GM19463 (cell line): ENCODE measurements at regions not wholly inside any gene's neighbourhood (a gene's known extent, or its start where the extent isn't known, plus 50 kb on each side); places are given as distances from the start of the nearest gene placed in this dataset.

Experiments
- ATAC-seq: cut with Tn5 transposase; IDR thresholded peaks from one replicate; pipeline ENCODE4 v1.9.1; 2021; ENCODE audit warnings: mild to moderate bottlenecking, moderate library complexity; ENCODE audit not compliant: unreplicated experiment

DNA sequence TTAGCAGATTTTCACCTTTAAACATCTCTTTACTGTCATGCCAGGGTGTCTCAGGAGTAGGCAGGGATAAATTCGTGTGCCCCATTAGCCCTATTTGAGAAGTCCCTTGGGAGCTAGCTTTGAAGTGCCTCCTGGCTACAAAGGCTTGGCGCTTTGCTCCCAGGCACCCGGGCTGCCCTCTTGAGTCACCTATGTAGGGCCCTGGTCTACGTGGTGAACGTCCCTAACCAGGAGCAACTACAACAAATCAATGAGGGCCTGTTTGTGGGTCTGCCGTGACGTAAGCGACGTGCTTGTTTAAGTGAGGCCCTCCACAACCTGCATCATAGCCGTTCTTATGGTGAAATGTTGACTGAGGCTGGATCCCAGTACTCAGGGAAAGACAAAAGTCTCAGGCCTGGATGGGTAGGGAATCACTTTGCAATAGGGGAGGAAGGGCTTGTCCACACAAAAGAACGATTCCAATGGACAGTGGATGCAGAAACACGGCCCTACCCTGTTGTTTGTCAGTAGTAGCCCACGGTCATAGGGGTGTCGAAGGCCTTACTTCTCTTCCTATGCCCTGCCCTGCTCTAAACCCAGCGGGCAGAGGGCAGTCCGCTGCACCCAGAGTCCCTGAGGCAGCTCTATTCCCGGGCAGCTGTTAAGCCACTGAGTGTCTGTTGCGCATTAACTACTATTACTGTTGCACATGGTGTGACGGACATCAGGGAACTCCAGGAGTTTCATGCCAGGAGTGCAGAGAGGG lies 93.9 kb downstream of the INHBB start:
- no peak for ATAC-seq

- no peak for ATAC-seq
These were observed 94.8 kb downstream of the INHBB start for GRCh38 chr2:120440521-120441350.

DNA sequence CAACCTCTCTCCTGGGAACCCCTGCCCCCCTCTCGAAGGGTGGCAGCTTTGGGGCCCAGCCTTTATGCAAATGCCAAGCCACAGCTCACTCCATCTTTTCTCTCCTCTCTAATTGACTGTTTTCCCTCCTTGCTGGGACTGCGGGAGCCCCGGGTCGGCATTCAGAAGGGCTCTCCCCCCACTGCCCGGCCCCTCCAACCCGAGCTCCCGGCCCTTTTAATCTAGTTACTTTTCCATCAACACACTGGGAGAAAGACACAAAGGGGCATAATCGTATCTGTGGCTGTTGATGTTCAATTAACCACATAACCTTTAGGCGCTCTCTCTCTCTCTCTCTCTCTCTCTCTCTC lies 95.4 kb downstream of the INHBB start:
- no peak for ATAC-seq

DNA sequence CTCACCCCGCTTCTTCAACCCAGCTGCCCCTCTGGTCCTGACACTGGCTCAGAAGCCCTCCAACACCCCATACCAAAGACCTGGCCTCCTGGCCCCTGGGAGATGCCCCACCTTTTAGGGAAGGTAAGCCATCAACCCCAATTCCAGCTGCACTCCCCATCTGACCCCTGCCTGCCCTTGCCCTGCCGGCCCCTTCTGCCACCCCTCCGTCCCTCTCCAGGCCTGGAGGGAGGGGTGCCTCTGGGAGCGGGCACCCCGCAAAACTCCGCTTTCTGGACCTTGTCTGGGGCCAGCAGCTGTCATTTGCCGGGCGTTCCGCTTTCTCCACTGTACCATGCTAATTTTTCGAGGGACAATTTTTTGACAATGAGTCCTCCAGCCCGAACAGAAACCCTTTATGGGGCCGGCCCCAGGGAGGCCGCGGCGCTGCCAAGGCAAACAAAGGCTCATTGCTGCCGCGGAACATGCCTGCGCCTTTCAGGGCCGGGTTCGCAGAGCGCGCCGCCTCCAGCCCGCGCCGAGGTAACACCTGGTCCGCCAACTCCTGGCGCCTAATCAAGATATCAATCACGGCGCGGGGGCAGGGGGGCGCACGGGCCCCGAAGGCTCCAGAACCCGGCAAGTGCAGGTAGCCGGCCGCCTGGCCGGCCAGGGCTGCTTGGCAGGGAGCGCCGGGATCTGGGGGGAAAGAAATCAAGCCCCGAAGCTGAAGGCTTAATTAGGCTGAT lies 96.0 kb downstream of the INHBB start:
- no peak for ATAC-seq

GRCh38 chr2:120442541-120442922 lies 96.6 kb downstream of the INHBB start:
- no peak for ATAC-seq

DNA sequence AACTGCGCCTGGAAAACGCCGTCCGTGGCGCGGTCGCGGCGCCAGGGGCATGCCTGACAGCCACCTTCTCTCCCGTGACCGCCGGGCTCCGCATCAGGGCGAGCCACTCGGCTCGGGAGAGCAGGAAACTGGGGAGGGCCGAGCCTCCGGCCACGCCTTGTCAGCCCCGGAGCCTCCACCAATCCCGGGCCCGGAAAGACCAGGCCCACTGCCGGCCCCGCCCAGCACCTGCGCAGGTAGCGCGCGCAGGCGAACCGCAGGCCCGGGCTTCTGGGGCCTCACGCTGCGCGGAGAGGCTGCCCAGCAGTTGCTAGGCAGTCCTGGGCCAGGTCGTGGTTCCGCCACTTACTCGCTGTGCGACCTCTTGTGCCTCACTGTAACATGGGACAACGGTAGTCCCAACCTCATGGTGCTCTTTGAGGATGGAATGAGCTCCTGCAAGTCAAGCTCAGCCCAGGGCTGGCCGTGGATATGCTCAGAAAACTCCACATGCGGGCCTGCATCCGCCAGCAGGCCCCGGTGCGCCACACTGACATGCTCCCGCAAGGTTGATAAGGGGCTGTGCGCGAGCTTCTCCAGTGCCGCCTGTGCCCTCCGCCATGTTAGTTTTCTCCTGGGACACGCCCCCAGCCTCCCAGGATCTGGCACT lies 97.1 kb downstream of the INHBB start:
- no peak for ATAC-seq

GRCh38 chr2:120443946-120444345 lies 98.0 kb downstream of the INHBB start:
- ATAC-seq, result no peak

DNA sequence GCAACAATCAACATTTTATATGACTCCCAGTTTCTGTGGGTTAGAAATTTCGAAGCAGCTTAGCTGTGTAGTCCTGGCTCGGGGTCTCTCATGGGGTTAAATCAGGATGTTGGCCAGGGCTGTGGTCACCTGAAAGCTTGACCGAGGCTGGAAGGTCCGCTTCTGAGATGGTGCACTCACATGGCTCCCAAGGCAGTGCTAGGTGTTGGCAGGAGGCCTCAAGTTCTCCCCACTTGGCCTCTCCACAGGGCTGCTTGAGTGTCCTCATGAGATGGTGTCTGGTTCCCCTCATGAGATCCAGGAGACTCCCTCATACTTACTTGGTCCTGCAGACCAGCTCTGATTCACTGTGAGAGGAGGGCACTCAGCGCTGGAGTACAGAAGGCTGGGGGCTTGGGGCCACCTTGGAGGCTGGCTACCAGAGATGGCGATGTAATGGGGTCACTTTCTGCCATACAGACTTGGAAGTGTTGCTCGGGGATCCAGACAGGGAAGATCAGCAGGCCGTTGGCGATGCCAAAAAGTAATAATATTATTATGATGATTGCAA lies 98.8 kb downstream of the INHBB start:
- ATAC-seq, result no peak

DNA sequence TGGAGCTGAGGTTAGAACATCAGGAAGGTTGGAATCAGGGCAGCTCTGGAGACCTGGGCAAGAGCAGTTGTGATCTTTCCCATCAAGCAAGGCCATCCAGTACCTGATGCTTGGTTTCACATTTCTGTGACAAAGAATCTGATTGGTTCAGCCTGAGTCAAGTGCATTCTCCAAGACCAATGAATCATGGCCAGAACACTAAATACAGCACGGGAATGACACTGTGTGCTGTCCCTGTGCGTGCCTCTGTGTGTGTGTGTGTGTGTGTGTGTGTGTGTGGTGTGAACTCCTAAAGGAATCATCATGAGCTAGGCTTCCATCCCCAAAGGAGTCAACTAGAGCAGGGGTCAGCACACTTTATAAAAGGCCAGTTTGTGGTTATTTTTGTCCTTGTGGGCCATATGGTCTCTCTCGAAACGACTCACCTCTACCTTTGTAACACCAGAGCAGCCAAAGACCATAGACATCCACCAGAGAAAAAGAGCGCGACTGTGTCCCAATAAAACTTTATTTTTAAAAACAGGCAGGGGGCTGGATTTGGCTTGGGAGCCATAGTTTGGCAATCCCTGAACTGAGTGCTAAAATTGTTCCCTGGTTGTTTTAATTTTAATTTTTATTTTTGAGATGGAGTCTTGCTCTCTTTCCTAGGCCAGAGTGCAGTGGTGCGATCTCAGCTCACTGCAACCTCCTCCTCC lies 99.7 kb downstream of the INHBB start:
- ATAC-seq, result no peak

DNA sequence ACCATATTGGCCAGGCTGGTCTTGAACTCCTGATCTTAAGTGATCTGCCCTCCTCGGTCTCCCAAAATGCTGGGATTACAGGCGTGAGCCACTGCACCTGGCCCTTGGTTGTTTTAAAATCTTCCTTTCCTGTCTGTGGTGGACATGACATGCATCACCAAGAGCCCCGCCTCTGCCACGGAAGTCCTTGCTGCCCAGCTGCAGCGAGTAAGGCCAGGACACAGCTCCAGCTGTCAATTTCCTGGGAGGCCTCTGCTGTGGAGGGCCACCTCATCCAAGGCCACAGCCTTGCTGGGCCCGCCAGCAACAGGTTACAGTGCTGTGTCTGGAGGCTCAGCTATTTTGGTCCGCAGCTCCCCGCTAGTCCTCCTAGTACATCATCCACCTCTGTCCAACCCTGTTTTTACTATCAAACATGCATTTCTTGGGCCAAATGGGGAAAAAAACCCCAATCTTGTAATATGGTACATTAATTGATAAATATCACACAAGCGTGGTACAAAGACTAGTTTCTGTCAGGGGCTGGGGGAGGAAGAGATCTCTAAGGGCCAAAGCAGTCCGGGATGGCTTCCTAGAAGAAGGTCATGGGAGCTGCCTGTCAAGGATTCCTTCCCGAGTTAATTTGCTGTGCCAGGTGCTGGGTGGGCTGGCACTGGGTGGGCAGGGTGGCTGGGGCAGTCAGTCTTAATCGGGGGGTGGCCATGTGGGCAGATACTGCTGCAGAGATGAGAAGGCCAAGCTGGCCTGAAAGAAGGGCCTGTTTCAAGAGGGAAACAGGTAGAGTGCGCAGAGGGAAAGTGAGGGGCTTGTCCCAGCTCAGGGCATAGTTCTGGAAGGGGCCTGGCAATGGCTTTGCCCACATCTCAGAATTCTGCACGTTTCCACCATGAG lies 100.5 kb downstream of the INHBB start:
- ATAC-seq, result no peak

DNA sequence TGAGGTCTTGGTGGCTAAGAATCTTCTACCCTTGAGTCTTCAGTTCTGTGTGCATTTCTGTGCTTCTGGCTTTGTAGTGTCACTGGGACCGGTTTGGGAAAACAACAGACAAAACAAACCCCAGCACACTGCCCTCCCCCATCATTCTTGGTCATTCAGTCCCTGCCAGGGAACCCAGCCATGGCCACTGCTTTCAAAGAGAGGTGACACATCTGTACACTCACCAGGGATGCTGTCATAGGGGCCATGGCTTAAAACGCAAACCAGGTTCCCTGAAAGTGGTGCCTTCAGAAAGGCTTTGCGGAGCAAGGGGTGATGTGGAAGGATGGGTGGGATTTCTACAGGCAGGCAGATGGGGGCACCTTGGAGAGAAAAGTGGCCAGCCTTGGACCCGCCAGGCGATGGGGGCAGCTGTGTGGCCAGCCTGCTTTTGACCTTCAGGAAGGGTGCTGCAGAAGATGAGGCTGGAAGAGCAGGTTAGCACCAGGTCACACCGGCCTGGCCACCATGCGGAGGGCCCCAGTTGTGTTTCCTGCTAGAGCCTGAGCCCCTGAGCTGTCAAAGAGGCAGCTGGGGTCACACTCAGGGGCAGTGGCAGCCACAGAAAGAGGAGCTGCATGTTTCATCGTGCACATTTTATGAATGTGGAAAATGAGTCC lies 101.3 kb downstream of the INHBB start:
- ATAC-seq, result no peak

DNA sequence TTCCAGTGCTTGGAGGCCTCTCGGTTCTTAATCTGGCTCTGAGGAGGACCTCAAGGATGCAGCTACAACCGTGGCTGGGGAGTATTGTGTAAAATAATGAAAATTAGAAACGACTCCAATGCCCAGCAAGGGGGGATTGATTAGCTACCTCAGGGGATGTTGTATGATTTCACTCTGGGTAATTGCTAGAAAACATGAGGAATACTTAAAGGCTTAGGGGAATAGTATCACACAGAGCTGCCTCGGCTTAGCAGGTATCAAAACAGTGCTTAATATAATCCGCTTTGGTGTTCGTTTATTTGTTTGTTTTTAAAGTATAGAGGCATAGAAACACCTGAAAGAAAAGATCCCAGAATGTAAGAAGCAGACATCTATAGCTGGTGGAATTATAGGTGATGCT lies 102.5 kb downstream of the INHBB start:
- ATAC-seq, result no peak

DNA sequence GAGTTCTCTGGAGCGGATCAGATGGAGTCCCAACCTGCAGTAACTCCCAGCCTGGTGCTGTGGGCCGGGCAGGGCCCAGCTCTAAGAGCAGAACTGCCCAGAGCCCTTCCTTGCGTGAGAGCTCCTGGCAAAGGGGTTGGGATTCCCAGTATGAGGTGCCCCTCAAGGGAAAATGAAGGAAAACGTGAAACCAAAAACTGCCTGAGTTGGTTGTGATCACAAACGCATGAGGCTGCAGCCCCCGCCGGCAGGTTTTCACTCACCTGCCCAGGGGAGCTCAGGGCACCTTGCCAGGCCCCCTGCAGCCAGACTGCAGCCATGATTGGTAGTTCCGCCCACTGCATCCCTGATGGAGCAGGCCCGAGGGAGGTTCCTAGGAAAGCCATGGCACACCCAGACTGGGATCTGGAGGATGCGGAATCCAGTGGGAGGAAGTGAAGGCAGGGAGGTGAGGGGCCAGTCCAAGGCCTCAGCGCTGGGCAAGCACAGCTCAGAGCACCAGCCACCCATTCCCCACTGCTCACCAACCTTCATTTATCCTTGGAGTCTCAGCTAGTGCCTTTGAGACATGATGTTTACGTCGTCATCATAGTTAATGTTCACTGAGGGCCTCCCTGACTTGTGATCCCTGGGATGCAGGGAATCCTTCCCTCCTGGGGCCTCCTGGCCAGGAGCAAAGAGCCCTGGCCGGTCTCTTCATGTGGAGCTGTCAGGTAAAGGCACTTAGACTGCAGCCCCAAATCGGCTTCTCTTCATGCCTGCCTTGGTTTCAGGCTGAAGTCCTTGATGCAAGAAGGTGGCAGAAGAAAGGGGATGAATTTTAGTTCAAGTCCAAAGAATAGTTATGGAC lies 103.2 kb downstream of the INHBB start:
- no peak for ATAC-seq

DNA sequence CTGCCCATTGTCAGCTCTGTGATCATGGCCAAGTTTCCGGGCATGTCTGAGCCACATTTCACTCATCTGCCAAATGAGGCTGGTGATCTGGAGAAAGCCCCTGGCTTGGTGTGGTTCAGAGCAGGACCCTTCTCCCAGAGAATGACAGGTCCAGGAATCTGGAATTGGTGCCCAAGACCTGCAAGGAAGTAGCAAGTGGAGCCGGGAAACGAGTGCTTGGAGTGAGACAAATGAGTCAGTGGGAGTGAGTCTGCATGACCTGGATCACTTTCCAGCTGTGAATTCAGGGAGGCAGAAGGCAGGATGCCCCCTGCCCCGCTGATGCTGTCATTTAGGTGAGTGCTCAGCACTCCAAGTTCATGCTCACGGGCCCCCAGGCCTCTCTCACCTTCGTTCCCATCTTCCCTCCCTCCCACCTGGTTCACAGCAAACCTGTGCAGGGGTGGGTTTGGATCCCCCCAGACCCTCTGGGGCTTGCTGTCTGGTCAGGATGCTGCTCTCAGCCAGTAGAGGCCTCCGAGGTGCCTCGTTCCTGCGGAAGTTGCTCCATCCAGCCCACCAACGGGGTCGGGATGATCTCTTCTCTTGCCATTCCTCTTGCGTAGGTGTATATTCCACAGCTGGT lies 104.4 kb downstream of the INHBB start:
- ATAC-seq, result no peak

GRCh38 chr2:120451334-120451733 lies 105.4 kb downstream of the INHBB start:
- ATAC-seq, result no peak

GRCh38 chr2:120452131-120452530 lies 106.2 kb downstream of the INHBB start:
- no peak for ATAC-seq

DNA sequence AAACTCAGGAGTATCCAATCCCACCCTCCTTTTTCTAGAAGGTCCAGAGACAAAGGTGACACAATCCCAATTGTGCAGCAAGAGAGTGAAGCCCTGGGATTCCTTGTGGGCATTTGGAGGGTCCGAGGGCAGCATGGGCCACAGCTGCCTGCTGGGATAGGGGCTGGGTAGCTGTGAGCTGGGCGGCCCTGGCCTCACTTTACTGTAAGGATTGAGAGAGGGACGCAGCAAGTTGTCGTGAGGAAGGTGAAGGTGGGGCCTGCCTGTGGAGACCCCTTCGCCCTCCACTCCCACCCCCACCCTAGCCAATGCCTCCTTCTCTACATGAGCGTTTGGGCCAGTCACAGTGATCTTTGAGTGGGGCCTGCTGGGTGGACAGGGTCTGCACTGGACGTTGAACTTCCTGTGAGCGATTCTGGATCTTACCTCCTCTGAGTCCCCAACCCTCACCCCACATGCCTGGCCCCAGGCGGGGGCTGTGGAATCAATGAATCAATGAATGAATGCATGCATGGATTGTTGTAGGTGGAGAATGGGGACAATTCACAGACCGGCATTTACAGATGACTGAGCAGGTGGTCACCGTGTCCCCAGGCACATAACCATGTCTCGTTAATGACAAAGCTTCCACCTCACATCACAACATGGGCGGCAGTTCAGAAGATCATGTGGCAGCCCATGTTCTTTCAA lies 107.2 kb downstream of the INHBB start:
- no peak for ATAC-seq
